PC-3 (cell line): ENCODE measurements at regions not wholly inside any gene's neighbourhood (a gene's known extent, or its start where the extent isn't known, plus 50 kb on each side); places are given as distances from the start of the nearest gene placed in this dataset.

ENCODE experiments used
- ATAC-seq: fragments of 200-7000 bp; cut with Tn5 transposase; 2 replicates; pipeline ENCODE4 v1.9.1; 2020; ENCODE audit warnings: mild to moderate bottlenecking, moderate library complexity
- BruUV-seq: library from RNA; stranded (reverse); fragments of 400-500 nt; replicated peaks from 2 replicates; lab custom pipeline; 2021; lab: Mats Ljungman, UMichigan
- CTCF ChIA-PET: fragments of 300-600 bp; sonication (Branson Sonifier 250); formaldehyde crosslinking; loops from one replicate; lab custom pipeline; 2022; ENCODE audit warnings: antibody characterized with exemption; lab: Charles Lee
- POLR2A ChIA-PET: fragments of 300-600 bp; sonication (Branson Sonifier 250); formaldehyde crosslinking; loops from one replicate; lab custom pipeline; 2022; ENCODE audit warnings: antibody characterized with exemption; ENCODE audit not compliant: unreplicated experiment; lab: Charles Lee
- DNase-seq: peaks from one replicate; pipeline ENCODE4 v3.0.0-alpha.2; 2015
- H2AFZ ChIP-seq: fragments of 300-600 bp; sonication (generic); 2 replicates; pipeline ENCODE4 v1.6.0; 2016; ENCODE audit warnings: antibody characterized with exemption, low read length
- H3F3A ChIP-seq: fragments of 300-600 bp; sonication (generic); one replicate; pipeline ENCODE4 v1.6.0; 2017; ENCODE audit warnings: antibody characterized with exemption, low read length, control low read depth, mild to moderate bottlenecking; ENCODE audit not compliant: unreplicated experiment
- H3K27ac ChIP-seq: fragments of 300-600 bp; sonication (generic); 2 replicates; pipeline ENCODE4 v1.5.1; 2016; ENCODE audit warnings: mild to moderate bottlenecking, low read length
- H3K27me3 ChIP-seq: fragments of 300-600 bp; sonication (generic); 2 replicates; pipeline ENCODE4 v1.6.1; 2016; ENCODE audit warnings: low read length, mixed read lengths
- H3K36me3 ChIP-seq: fragments of 300-600 bp; sonication (generic); 2 replicates; pipeline ENCODE4 v1.6.1; 2016; ENCODE audit warnings: low read depth, mixed run types, low read length, mixed read lengths
- H3K4me1 ChIP-seq: fragments of 300-600 bp; sonication (generic); 2 replicates; pipeline ENCODE4 v1.5.1; 2016; ENCODE audit warnings: low read length; ENCODE audit not compliant: insufficient read depth
- H3K4me2 ChIP-seq: fragments of 300-600 bp; sonication (generic); 2 replicates; pipeline ENCODE4 v1.6.0; 2016; ENCODE audit warnings: low read length
- H3K4me3 ChIP-seq: fragments of 300-600 bp; sonication (generic); 2 replicates; pipeline ENCODE4 v1.5.1; 2016; ENCODE audit warnings: mild to moderate bottlenecking, low read length, mixed read lengths
- H3K79me2 ChIP-seq: fragments of 300-600 bp; sonication (generic); 2 replicates; pipeline ENCODE4 v1.6.1; 2017; ENCODE audit warnings: low read length, mixed read lengths
- H3K9ac ChIP-seq: fragments of 300-600 bp; sonication (generic); 2 replicates; pipeline ENCODE4 v1.6.0; 2016; ENCODE audit warnings: mild to moderate bottlenecking, low read length
- H3K9me2 ChIP-seq: fragments of 300-600 bp; sonication (generic); replicated peaks from 2 replicates; pipeline ENCODE4 v1.6.1; 2016; ENCODE audit warnings: mixed run types, low read length, mixed read lengths
- H3K9me3 ChIP-seq: fragments of 300-600 bp; sonication (generic); 2 replicates; pipeline ENCODE4 v1.6.1; 2016; ENCODE audit warnings: low read length, mixed read lengths
- H4K20me1 ChIP-seq: fragments of 300-600 bp; sonication (generic); 2 replicates; pipeline ENCODE4 v1.6.1; 2016; ENCODE audit warnings: low read length, mixed read lengths
- EZH2 ChIP-seq: fragments of 300-600 bp; sonication (generic); IDR thresholded peaks from one replicate; pipeline ENCODE4 v1.6.1; 2017; ENCODE audit warnings: antibody characterized with exemption, mild to moderate bottlenecking, low read length; ENCODE audit not compliant: unreplicated experiment
- EZH2phosphoT487 ChIP-seq: fragments of 300-600 bp; sonication (generic); IDR thresholded peaks from 2 replicates; pipeline ENCODE4 v1.6.1; 2018; ENCODE audit warnings: mild to moderate bottlenecking, antibody characterized with exemption, low read length, borderline replicate concordance
- intact Hi-C: fragments of 100-400 bp; cut with micrococcal nuclease; formaldehyde crosslinking; loops from 2 replicates; pipeline ENCODE4 v1.9.0; 2023
- TF ChIP-seq, protein P1 (sequence below): fragments of 300-600 bp; sonication (generic); conservative IDR thresholded peaks from 2 replicates; pipeline ENCODE4 v1.5.1; 2017; ENCODE audit warnings: antibody characterized with exemption, low read depth, mild to moderate bottlenecking, low read length

DNA sequence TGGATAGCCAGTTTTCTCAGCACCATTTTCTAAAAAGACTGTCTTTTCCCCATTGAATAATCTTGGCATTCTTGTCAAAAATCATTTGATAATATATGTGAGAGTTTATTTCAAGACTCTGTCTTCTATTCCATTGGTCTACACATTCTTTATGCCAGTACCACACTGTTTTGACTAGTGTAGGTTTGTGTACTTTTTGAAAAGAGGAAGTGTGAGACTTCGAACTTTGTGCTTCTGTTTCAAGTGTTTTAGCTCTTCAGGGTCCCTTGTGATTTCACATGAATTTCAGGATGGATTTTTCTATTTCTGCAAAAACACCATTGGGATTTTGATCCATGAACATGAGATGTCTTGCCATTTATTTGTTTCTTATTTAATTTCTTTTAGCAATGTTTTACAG lies 78.5 kb upstream of the ALDH1A1 start:
- Histone ChIP-seq H2AFZ (no peak overlapping the region), H4K20me1 (no peaks in the 10 kb centered on the region), H3K27ac (no peak overlapping the region), H3K4me1 (no peaks in the 10 kb centered on the region), H3K9me2 (no peaks in the 10 kb centered on the region), H3K4me2 (no peak overlapping the region), H3K27me3 (peaks cover 70% of the 10 kb centered on the region), H3K4me3 (no peak overlapping the region), H3K36me3 (no peaks in the 10 kb centered on the region), H3K9ac (no peak overlapping the region), H3K79me2 (no peaks in the 10 kb centered on the region), H3F3A (no peaks in the 10 kb centered on the region), H3K9me3 (no peaks in the 10 kb centered on the region)
- CTCF ChIA-PET, result no interaction called here
- TF ChIP-seq EZH2 (no peak), EZH2phosphoT487 (no peak)
- TF ChIP-seq, protein P1, sequence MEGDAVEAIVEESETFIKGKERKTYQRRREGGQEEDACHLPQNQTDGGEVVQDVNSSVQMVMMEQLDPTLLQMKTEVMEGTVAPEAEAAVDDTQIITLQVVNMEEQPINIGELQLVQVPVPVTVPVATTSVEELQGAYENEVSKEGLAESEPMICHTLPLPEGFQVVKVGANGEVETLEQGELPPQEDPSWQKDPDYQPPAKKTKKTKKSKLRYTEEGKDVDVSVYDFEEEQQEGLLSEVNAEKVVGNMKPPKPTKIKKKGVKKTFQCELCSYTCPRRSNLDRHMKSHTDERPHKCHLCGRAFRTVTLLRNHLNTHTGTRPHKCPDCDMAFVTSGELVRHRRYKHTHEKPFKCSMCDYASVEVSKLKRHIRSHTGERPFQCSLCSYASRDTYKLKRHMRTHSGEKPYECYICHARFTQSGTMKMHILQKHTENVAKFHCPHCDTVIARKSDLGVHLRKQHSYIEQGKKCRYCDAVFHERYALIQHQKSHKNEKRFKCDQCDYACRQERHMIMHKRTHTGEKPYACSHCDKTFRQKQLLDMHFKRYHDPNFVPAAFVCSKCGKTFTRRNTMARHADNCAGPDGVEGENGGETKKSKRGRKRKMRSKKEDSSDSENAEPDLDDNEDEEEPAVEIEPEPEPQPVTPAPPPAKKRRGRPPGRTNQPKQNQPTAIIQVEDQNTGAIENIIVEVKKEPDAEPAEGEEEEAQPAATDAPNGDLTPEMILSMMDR, result no peak
- POLR2A ChIA-PET, result no interaction called here
- BruUV-seq, result no TSS peak
- intact Hi-C loops, result no loop called here
- ATAC-seq, result no peak
- no peak for DNase-seq

DNA sequence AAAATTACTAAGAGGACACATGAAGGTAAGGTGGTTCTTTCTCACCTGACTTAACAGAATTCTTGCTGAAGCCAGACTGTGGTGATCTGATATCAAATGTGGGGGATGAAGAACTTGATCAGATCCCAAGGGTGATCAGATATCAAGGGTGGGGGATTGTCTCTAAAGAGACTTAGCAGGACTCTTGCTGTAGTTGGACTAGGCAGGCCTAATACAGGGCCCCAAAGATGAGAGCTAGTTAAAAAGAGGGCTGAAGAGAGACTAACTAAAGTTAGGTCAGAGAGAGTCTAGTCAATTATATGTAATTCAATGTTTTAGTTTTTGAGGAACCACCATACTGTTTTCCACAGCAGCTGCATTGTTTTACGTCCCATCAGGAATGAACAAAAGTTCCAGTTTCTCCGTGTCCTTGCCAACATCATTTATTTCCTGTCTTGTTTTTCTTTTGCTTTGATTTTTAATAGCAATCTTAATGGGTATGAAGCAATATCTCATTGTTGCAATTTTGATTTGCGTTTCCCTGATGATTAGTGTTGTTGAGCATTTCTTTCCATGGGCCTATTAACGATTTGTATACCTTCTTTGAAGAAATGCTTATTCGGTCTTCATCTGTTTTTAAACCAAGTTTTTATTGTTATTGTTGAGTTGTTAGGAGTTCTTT lies 77.6 kb upstream of the ALDH1A1 start:
- BruUV-seq, result no TSS peak
- POLR2A ChIA-PET, result no interaction called here
- Histone ChIP-seq H3K4me3 (no peak overlapping the region), H3K4me1 (no peaks in the 10 kb centered on the region), H3K9me2 (no peaks in the 10 kb centered on the region), H2AFZ (no peak overlapping the region), H3K4me2 (no peak overlapping the region), H3K9ac (no peak overlapping the region), H3K9me3 (no peaks in the 10 kb centered on the region), H3K27me3 (peaks cover 66% of the 10 kb centered on the region), H3F3A (no peaks in the 10 kb centered on the region), H3K79me2 (no peaks in the 10 kb centered on the region), H3K36me3 (no peaks in the 10 kb centered on the region), H3K27ac (no peak overlapping the region), H4K20me1 (no peaks in the 10 kb centered on the region)
- intact Hi-C loops, result no loop called here
- CTCF ChIA-PET, result no interaction called here
- ATAC-seq (no peak), DNase-seq (no peak)
- TF ChIP-seq EZH2 (no peak), EZH2phosphoT487 (no peak)
- TF ChIP-seq, protein P1, result no peak

DNA sequence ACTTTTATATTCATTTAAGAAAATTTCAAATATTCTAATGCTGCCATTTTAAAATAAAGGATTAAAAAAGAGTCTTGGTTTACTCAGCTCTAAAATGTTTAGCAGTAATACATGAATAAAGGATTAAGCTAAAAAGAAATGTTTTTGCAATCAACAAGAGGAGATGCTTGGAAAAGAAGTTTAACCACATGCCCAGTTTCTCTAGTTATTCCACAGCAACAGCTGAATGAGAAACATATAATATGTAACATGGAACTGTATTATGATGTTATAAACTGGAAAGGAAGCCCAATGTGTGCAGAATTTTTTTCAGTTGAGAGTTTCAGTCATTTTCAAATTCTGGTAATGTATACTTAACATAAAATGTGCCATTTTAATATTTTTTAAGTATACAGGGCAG lies 76.5 kb upstream of the ALDH1A1 start:
- Histone ChIP-seq H3F3A (no peaks in the 10 kb centered on the region), H3K4me1 (no peaks in the 10 kb centered on the region), H3K27me3 (peaks cover 64% of the 10 kb centered on the region), H3K4me3 (no peak overlapping the region), H3K36me3 (no peaks in the 10 kb centered on the region), H3K79me2 (no peaks in the 10 kb centered on the region), H3K27ac (no peak overlapping the region), H3K9ac (no peak overlapping the region), H3K9me2 (no peaks in the 10 kb centered on the region), H2AFZ (no peak overlapping the region), H4K20me1 (no peaks in the 10 kb centered on the region), H3K4me2 (no peak overlapping the region), H3K9me3 (no peaks in the 10 kb centered on the region)
- POLR2A ChIA-PET, result no interaction called here
- TF ChIP-seq EZH2 (no peak), EZH2phosphoT487 (no peak)
- TF ChIP-seq, protein P1, result no peak
- BruUV-seq, result no TSS peak
- no peak for ATAC-seq
- no peak for DNase-seq
- intact Hi-C loops, result no loop called here
- CTCF ChIA-PET, result no interaction called here
